ENCODE measurements at regions not wholly inside any gene's neighbourhood (a gene's known extent, or its start where the extent isn't known, plus 50 kb on each side); places are given as distances from the start of the nearest gene placed in this dataset.

DNA sequence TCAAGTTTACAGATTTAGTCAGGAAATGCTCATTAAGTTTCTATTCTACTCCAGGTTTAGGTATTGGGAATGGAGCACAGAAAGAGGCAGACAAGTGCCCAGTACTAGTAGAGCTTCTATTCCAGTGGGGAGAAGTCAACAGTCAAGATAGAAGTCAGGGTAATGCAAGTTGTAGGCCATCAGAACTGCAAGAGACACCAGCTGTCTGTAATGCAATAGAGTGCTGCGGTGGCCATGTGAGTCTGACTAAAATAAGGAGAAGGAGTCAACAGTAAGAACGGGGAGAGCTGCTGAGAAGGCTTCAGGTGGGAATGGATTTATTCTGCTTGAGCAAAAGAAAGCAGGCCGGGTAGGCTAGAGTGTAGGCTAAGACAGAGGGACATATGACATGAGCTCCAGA, 515.0 kb downstream of the QKI start:
- Histone ChIP-seq H2AFZ (ENCODE audit: low read depth, low read length) (no peak overlapping the region), H3K4me3 (no peak overlapping the region), H3K4me1 (replicated peaks in 1 of 2; ENCODE audit: control insufficient read depth in 2 of 2, insufficient read depth in 2 of 2, low read length in 2 of 2) (no peaks in the 10 kb centered on the region), H3K27me3 (ENCODE audit: control insufficient read depth in 2 of 2, insufficient read depth in 2 of 2, low read length in 2 of 2) (peaks cover 17 to 22% of the 10 kb centered on the region in 2 experiments; a peak in 4 of 5 replicates), H3K9me1 (ENCODE audit: control insufficient read depth, insufficient read depth, low read length) (no peaks in the 10 kb centered on the region), H3K9ac (ENCODE audit: insufficient read depth in 1 of 2, low read depth in 2 of 2, low read length in 2 of 2) (no peak overlapping the region), H3K36me3 (ENCODE audit: control insufficient read depth, insufficient read depth, low read length) (no peaks in the 10 kb centered on the region), H3K79me2 (ENCODE audit: control insufficient read depth, insufficient read depth, low read length) (no peaks in the 10 kb centered on the region), H4K20me1 (replicated peaks; ENCODE audit: control insufficient read depth, insufficient read depth, low read length) (no peaks in the 10 kb centered on the region), H3K9me3 (replicated peaks; ENCODE audit: control insufficient read depth, insufficient read depth, low read depth, low read length) (no peaks in the 10 kb centered on the region), H3K27ac (ENCODE audit: extremely low read depth, low read depth, low read length) (no peak overlapping the region), H3K4me2 (ENCODE audit: insufficient read depth, low read length) (no peak overlapping the region)
- DNase-seq (ENCODE audit: extremely low read depth in 1 of 4, low spot score in 3 of 4) (no peak), FAIRE-seq (no peak), ATAC-seq (no peak)
- intact Hi-C loops (cut with micrococcal nuclease): no loop called here
- ChIA-PET POLR2A (no interaction called here), CTCF (ENCODE audit: low intra/inter-chr PET ratio) (no interaction called here)
- in situ Hi-C loops (cut with MboI): no loop called here
- no TSS peak for BruUV-seq (replicated peaks)
- no peak for TF ChIP-seq CREBBP (IDR thresholded peaks at IDR 0.05; ENCODE audit: low read depth, low read length)
- no peak for TF ChIP-seq SMARCA4 (IDR thresholded peaks at IDR 0.05)
- TF ChIP-seq ZKSCAN1 (IDR thresholded peaks at IDR 0.05; ENCODE audit: low read depth, low read length): no peak
- TF ChIP-seq, protein P1, sequence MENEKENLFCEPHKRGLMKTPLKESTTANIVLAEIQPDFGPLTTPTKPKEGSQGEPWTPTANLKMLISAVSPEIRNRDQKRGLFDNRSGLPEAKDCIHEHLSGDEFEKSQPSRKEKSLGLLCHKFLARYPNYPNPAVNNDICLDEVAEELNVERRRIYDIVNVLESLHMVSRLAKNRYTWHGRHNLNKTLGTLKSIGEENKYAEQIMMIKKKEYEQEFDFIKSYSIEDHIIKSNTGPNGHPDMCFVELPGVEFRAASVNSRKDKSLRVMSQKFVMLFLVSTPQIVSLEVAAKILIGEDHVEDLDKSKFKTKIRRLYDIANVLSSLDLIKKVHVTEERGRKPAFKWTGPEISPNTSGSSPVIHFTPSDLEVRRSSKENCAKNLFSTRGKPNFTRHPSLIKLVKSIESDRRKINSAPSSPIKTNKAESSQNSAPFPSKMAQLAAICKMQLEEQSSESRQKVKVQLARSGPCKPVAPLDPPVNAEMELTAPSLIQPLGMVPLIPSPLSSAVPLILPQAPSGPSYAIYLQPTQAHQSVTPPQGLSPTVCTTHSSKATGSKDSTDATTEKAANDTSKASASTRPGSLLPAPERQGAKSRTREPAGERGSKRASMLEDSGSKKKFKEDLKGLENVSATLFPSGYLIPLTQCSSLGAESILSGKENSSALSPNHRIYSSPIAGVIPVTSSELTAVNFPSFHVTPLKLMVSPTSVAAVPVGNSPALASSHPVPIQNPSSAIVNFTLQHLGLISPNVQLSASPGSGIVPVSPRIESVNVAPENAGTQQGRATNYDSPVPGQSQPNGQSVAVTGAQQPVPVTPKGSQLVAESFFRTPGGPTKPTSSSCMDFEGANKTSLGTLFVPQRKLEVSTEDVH (IDR thresholded peaks at IDR 0.05; ENCODE audit: low read depth, partially characterized antibody): no peak
- 2% methylated on average over 3 of the region's 3 CpGs for WGBS (ENCODE audit: insufficient coverage, low coverage, missing lambda C conversion rate)

DNA sequence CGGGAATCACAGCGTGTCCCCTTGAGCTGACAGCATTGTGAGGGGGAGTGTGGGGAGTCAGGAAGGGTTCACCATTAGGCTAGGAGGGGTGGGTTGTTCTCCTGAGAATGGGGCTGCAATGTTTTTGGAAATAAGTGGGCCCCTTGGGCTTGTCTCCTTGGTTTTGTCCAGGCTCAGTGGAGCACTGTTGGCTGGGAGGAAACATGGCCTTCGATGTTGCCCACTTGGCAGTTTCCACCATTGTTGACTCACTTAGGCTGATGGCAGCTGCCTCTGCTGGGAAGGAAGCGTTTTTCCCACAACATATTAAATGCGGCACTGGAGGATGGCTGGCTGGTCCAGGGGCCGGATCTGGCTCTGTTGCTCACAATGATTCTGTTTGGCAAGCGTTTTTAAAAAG, 512.1 kb downstream of the QKI start:
- Histone ChIP-seq H3K36me3 (ENCODE audit: control insufficient read depth, insufficient read depth, low read length) (no peaks in the 10 kb centered on the region), H3K4me3 (no peak overlapping the region), H3K4me1 (replicated peaks in 1 of 2; ENCODE audit: control insufficient read depth in 2 of 2, insufficient read depth in 2 of 2, low read length in 2 of 2) (no peaks in the 10 kb centered on the region), H3K27ac (ENCODE audit: extremely low read depth, low read depth, low read length) (no peak overlapping the region), H3K79me2 (ENCODE audit: control insufficient read depth, insufficient read depth, low read length) (no peaks in the 10 kb centered on the region), H3K9me1 (ENCODE audit: control insufficient read depth, insufficient read depth, low read length) (no peaks in the 10 kb centered on the region), H3K9me3 (replicated peaks; ENCODE audit: control insufficient read depth, insufficient read depth, low read depth, low read length) (no peaks in the 10 kb centered on the region), H3K4me2 (ENCODE audit: insufficient read depth, low read length) (no peak overlapping the region), H2AFZ (ENCODE audit: low read depth, low read length) (no peak overlapping the region), H3K27me3 (ENCODE audit: control insufficient read depth in 2 of 2, insufficient read depth in 2 of 2, low read length in 2 of 2) (peaks cover 18 to 23% of the 10 kb centered on the region in 2 experiments; a peak in 4 of 5 replicates), H3K9ac (ENCODE audit: insufficient read depth in 1 of 2, low read depth in 2 of 2, low read length in 2 of 2) (no peak overlapping the region), H4K20me1 (replicated peaks; ENCODE audit: control insufficient read depth, insufficient read depth, low read length) (no peaks in the 10 kb centered on the region)
- ATAC-seq: no peak
- ChIA-PET CTCF (ENCODE audit: low intra/inter-chr PET ratio) (no interaction called here), POLR2A (no interaction called here)
- intact Hi-C loops (cut with micrococcal nuclease) (no loop called here), in situ Hi-C loops (cut with MboI) (no loop called here)
- no peak for FAIRE-seq
- WGBS (ENCODE audit: insufficient coverage, low coverage, missing lambda C conversion rate): 4% methylated on average over 7 of the region's 7 CpGs
- no peak for DNase-seq (ENCODE audit: extremely low read depth in 1 of 4, low spot score in 3 of 4)
- BruUV-seq (replicated peaks): no TSS peak
- TF ChIP-seq, protein P2, sequence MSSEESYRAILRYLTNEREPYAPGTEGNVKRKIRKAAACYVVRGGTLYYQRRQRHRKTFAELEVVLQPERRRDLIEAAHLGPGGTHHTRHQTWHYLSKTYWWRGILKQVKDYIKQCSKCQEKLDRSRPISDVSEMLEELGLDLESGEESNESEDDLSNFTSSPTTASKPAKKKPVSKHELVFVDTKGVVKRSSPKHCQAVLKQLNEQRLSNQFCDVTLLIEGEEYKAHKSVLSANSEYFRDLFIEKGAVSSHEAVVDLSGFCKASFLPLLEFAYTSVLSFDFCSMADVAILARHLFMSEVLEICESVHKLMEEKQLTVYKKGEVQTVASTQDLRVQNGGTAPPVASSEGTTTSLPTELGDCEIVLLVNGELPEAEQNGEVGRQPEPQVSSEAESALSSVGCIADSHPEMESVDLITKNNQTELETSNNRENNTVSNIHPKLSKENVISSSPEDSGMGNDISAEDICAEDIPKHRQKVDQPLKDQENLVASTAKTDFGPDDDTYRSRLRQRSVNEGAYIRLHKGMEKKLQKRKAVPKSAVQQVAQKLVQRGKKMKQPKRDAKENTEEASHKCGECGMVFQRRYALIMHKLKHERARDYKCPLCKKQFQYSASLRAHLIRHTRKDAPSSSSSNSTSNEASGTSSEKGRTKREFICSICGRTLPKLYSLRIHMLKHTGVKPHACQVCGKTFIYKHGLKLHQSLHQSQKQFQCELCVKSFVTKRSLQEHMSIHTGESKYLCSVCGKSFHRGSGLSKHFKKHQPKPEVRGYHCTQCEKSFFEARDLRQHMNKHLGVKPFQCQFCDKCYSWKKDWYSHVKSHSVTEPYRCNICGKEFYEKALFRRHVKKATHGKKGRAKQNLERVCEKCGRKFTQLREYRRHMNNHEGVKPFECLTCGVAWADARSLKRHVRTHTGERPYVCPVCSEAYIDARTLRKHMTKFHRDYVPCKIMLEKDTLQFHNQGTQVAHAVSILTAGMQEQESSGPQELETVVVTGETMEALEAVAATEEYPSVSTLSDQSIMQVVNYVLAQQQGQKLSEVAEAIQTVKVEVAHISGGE (CRISPR knock-in tag; IDR thresholded peaks at IDR 0.05): no peak

Measured in K562 (cell line).